Medulla oblongata (tissue), 1 donor: ENCODE measurements at regions not wholly inside any gene's neighbourhood (a gene's known extent, or its start where the extent isn't known, plus 50 kb on each side); places are given as distances from the start of the nearest gene placed in this dataset.

ENCODE experiments used
- DNase-seq: peaks from one replicate; pipeline ENCODE4 v3.0.0-alpha.2; 2015; ENCODE audit errors: extremely low spot score

DNA sequence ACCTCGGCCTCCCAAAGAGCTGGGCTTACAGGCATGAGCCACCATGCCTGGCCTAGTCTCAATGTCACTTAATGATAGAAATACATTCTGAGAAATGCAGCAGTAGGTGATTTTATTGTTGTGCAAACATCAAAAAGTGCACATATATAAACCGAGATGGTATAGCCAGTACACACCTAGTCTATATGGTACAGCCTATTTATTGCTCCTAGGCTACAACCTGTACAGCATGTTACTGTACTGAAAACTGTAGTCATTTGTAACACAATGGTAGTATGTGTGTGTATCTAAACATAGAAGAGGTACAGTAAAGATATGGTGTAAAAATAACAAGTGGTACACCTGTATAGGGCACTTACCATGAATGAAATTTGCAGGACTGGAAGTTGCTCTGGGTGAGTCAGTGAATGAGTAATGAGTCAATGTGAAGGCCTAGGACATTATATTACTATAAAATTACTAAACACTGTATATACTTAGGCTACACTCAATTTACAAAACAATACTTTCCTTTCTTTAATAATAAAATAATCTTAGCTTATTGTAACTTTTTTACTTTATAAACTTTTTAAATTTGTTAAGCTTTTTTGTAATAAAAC lies 166.7 kb upstream of the SYT1 start:
- DNase-seq, result no peak

DNA sequence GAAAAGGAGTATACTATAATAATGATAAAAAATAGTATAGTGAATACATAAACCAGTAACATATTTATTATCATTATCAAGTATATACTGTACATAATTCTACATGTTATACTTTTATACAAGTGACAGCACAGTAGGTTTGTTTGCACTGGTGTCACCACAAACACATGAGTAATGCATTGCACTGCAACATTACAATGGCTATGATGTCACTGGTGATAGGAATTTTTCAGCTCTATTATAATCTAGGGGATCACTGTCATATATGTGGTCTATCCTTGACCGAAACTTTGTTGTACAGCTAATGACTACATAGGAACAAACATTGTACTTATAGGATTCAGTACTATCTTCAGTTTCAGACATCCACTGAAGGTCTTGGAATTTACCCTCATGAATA lies 165.8 kb upstream of the SYT1 start:
- DNase-seq, result no peak

DNA sequence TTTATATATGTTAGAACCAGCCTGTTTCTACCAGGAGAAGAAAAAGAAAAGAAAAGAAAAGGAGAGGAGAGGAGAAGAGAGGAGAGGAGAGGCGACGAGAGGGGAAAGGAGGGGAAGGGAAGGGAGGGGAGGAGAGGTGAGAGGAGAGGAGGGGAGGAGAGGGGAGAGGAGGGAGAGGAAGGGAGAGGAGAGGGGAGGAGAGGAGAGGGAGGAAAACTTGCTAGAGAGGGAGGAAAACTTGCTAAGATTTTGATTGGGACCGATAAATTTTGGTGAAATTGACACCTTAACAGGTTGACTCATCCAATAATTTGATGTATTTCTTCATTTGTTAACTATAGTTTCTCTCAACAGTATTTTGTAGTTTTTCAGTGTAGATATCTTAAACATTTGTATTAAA lies 164.0 kb upstream of the SYT1 start:
- DNase-seq, result no peak

DNA sequence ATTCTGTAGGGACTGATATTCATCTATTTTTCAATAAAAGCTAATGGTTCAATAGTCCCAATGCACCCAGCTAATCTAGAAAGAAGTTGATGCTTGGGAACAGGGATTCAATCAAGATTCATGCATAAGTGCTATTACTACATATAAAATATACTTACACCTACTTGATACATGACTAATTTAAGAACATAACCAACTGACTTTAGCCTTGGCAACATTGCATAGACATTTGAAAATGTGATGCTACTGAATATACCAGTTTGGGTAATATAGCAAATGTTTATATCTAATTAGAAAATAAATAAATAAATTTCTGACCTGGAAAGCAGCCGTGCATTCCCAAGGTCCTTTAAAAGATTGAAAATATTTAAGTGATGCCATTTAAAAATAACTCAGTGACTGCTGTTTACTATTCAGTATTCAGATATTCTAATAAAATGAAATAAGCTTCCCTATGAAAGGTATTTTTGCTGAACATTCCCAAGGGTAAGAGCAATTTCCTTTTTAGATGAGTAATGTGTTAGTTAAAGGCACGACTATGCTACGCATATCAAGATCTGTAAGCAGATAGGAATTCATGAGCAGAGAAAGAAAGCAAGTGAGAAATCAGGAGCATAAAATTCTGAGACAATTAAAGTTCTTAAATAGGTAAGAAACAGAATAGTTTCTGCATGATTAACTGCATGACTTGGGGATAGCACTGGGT lies 160.6 kb upstream of the SYT1 start:
- no peak for DNase-seq

DNA sequence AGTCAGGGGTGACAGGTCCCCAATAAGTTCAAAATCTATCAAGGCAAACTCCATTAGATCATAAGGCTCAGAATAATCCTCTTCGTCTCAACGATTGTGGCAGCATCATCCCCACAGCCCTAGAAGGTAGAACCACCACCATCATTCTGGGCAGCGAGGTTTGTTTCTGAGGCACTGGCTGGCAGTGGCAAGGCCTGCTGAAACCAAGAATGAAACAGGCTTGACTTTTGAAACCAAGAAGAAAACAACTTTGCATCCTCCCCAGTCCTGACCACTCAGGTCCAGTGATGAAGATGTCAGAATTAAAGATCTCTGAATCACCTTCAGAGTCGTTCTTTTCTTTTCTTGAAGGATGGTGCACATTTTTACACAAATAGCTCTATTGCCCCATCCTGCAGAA lies 152.6 kb upstream of the SYT1 start:
- DNase-seq, result no peak

DNA sequence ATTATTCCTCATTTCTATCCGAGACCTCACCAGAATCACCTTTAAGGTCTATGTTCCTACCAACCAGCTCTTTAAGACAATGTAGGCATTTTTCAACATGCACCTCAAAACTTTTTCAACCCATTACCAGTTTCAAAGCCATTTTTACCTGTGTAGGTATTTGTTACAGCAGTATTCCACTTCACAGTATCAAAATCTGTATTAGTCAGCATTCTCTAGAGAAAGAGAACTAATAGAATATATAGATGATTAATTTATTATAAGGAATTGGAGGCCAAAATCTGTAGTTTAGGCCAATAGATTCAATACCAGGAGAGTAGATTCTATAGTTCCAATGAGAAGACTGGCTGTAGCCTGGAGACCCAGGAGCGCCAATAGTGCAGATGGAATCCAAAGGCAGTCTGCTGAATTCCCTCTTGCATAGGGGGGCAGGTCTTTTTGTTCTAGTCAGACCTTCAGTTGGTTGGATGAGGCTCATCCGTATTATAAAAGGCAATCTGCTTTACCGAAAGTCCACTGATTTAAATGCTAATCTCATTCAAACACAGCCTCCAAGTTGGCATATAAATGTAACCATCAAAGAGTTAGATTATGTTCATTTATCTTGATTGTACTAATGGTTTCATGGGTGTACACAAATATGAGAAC lies 151.6 kb upstream of the SYT1 start:
- DNase-seq, result no peak

DNA sequence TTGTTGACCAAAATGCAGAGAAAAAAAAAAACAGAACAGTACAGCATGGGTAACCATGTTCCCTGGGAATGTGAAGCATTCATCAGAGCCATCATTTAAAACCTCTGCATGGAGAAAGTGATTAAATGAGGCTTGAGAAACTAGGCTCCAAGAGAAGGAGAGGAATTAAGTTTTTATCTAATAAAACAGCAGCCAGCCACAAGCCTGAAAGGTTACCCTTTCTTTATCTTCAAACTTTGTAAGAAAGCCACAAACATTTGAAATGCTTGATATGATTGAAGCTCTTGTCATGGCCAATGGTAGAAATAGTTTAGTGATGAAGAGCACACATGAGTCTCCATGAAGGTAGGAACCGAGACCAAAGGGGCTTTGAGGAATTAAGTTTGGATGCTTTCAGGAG lies 144.9 kb upstream of the SYT1 start:
- no peak for DNase-seq

DNA sequence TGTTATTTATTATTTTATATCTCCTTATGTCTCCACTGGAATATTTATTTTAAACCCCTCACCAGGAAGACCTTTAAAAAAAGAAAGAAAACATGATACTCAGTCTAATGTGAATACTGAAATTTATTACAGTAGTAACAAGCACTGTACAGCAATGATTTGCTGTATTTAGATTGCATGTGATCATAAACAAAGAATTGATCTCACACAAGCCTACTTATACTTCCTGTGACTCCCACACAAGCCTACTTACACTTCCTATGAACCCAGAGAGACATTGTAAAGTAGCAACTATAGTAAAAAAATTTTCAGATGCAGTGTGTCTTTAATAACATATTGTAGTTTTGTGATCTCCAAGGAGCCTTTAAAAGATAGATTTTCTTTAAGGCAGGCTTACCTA lies 142.7 kb upstream of the SYT1 start:
- no peak for DNase-seq

DNA sequence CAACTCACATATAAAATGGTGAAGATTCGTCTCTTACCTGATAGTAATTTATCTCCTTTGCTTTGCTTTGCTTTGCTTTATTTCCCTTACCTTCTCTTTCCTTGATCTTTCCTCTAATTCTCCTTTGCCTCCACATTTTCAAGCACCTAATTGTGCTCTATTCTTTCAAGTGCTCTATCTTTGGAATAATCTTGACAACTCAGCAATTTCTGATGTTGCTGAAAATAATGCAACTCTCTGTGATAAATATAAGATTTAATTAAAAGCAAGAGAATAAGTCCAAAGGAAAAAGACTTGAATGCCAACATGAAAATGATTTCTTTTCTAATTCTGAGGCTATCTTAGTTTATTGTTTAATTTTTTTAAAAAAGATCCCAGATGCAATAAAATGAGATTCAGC lies 139.5 kb upstream of the SYT1 start:
- no peak for DNase-seq

DNA sequence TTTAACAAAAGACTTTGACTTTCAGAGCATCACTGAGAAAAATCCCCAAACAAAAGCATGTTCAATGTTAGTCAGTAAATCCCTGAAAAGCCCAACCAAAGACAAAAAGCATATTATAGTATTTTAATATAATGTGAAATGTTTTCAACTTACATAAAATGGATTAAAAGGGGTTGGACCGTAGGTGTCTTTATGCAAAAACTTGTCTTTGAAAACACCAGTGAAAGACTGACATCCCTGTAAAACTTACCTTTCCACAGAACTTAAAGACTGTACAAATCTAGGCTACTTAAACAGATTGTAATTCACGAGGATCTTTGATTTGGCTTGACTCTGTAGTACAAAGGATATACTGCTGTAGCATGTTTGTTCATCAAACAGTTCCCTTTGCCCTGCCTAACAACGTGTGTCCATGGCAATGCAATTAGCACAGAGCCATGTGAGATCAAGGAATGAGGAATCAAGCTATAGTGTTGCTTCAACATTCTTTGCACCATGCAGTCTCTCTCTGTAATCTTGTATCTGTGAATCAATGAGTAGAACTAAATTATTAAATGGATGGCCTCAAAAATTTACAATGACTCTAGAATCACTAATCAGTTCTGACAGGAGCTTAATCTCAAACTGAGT lies 138.5 kb upstream of the SYT1 start:
- no peak for DNase-seq

DNA sequence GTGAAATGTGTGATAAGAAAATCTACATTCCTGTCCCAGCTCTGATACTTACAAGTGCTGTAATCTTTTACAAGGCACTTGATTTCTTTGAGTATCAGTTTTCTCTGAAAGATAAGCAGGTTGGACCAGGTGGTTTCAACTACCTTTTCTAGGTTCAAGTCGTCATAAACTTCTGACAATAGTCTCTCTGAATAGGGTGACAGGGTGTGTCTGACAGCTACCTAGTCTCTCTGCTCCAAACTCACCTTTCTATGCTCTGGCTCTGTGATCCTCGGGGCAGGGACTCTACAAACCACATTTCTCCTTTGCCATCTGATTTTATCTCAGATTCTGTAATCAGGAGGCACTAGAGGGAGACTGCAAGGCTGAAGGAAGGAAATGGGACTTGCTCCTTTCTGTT lies 137.7 kb upstream of the SYT1 start:
- DNase-seq, result no peak

DNA sequence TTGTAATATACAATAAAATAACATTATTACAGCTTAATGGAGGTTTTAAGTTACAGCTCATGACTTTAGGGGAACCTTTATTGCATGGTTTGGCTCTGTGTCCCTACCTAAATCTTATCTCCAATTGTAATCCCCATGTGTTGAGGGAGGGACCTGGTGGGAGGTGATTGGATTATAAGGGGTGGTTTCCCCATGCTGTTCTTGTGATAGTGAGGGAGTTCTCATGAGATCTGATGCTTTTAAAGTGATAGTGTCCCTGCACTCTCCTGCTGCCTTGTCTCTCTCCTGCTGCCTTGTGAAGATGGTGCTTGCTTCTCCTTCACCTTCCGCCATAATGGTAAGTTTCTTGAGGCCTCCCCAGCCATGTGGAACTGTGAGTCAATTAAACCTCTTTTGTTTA lies 132.1 kb upstream of the SYT1 start:
- DNase-seq, result no peak

DNA sequence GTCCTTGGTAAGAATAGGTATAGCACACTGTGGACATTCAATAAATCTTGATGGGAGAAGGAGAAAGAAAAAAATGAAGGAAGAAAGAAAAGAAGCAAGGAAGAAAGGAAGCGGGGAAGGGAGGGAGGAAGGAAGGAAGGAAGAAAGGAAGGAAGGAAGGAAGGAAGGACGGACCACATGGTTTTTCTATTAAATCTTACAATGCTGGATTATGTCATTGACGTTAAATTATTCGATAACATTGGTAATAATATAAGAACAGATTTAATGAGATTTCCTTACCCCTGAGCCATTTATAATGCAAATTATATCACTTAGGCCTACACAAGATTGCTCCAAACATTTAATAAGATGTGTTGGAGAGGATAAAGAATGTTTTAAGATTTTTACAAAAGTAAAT lies 124.9 kb upstream of the SYT1 start:
- no peak for DNase-seq

DNA sequence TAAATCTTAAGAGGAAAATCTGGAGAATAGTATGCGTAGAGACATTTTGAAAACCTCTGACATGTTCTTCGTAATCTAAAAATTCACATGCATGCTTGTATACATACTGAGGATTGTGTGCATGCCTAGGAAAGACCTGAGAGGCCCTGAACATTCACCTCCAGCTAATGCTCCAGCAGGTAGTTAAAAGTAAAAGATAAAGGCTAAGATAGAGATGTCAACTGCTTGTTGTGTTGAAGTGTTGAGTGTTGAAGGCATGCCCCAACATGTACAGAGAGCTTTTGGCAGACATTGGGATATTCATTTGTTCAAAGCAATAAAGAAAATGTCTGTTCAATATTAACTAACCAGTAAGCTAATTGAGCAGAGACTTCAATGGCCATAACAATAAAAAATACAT lies 118.6 kb upstream of the SYT1 start:
- no peak for DNase-seq

DNA sequence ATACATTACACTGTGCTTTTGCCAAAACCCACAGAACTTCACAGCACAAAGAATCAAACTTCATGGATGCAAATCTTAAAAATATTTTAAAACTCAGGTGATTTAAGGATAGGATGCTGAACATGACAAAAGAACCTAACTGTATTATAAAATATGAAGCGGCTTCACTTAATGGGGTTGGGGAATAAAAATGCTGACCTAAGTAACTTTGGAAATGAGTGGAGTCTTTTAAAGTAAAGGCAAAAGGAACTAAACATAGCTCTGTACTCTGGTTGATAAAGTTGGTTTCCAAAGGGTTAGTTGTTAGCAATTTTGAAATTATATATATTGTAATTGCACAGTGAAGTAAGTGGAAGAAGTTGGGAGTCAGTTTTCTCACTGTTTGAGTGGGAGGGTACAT lies 111.5 kb upstream of the SYT1 start:
- no peak for DNase-seq

DNA sequence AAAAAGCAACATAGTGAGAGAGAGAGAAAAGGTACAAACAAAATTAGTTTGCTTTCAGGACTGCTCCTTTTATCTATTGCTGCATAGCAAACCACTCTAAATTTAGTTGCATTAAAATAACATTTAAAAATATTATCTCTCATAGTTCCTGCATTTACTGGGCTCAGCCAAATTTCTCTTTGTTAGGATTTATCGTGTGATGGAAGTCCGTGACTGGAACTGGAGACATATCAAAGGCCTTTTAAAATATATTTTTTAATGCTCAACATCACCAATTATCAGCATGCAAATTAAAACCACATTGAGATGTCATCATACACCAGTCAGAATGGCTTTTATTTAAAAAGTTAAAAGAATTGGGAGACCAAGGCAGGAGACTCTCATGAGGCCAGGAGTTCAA lies 107.6 kb upstream of the SYT1 start:
- no peak for DNase-seq

DNA sequence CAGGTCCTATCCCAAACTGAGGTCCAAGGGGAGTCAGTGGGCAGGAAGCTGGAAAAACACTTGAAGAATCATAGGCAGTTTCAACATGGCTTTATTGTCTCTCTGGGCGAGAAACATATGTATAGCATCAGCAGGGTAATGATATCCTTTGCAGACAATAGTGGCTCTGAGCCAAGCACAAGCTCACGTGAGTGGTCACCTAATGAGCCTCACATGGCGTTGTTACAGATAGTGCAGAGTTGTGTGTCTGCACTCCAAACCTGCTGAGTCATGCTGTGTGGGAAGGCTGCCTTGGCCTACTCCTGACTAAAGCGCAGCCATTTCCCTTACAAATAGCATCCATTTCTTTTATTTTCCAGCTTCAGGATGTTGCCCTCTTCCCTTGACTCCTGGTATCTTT lies 105.2 kb upstream of the SYT1 start:
- DNase-seq, result no peak

DNA sequence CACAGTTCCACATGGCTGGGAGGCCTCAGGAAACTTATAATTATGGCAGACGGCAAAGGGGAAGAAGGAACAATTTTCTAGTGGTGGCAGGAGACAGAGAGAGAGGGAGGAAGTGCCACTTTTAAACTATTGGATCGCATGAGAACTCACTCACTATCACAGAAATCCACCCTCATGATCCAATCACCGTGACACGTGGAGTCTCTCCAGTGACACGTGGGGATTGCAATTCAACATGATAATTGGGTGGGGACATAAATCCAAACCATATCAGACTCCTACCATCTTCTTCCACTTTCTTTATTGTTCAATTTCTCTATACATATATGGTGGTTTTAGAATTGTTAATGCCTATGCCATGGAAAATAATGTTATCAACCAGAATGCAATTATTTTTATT lies 103.7 kb upstream of the SYT1 start:
- no peak for DNase-seq

DNA sequence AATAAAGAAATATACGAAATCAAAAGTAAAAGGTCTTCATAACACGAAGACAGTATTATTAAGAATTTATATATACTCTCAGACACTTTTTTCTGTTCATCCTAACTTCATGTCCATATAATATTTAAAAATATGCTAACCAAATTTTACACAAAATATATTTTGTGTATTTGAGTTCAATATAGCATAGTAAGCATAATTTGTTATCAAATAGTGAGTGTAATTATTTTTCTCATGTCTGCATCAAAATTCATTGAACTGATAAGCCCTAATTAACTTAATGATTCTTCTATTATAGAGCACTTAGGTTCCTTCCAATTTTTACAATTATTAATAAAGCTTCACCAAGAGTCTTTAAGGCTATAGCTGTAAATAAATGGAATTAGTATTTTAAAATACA lies 99.7 kb upstream of the SYT1 start:
- no peak for DNase-seq

DNA sequence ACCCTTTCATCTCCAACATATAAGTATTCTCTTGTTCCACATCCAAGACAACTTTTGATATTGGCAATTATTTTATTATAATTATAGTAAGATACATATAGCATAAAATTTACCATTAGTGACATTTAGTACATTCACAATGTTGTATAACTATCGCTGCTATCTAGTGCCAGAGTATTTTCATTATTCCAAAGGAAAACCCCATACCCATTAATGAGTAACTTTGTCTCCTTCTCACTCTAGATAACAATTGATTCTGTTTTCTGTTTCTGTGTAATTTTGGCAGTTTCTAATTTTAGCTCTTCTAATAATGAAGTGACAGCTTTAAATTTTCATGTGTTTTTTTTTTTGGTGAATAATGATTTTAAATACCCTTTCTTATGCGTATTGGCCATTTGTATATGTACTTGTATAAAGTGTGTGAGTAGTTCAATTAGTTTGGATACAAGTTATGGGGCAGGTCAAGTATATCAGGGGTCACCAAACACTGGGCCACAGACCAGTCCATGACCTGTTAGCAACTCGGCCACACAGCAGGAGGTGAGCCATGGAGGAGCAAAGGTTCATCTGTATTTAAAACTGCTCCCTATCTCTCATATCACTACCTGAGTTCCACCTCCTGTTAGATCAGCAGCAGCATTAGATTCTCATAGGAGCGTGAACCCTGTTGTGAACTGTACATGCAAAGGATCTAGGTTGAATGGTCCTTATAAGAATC lies 97.2 kb upstream of the SYT1 start:
- no peak for DNase-seq

DNA sequence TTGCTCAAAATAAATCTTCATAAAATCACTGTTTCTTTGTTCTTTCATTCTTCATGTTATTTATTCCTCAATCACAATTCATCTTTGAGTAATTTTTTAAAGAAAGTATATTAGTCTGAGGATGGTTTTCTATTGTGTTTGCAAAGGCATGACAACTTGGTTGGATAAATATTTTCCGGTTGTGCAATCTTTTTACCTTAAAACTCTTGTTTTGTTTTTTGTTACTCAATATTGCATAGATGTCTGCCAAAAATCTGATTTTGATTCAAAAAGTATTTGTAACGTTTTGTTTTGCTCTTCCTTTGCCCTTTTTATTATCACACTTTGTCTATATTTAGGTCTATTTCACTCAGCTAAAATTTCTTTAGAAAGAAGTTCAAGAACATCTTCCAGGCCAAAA lies 86.2 kb upstream of the SYT1 start:
- DNase-seq, result no peak

DNA sequence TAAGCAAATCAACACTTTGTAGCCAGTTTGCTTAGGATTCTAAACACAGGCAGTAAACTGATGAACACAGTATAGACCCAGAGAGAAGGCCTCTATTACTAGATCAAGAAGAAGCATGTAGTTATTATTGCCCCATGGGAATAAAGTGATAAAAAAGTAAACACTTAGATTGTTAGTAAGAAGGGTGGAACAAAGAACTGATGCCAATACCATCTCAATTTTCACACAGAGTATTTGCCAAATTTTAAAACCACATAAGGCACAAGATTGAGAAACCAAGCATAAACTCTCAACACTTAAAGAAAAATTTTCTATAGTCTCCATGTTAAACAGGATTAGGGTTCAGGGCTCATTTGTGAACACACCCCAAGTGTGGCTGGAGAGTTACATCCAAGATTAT lies 77.0 kb upstream of the SYT1 start:
- DNase-seq, result no peak

DNA sequence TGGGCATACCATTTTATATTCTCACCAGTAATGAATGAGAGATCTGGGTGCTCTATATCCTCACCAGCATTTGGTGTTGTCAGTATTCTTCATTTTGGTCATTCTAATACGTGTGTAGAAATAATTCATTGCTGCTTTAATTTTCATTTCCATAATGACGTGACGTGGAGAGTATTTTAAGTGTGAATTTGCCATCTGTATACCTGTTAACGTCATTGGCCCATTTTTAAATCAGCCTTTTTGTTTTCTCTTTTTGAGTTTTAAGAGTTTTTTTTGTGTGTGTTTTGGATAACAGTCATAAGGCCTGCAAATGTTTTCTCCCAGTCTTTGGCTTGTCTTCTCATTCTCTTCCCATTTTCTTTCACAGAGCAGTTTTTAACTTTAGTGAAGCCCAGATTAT lies 74.4 kb upstream of the SYT1 start:
- DNase-seq, result no peak
